Neural cell (in vitro differentiated cells): ENCODE measurements at regions not wholly inside any gene's neighbourhood (a gene's known extent, or its start where the extent isn't known, plus 50 kb on each side); places are given as distances from the start of the nearest gene placed in this dataset.
"Not testable (repeated sequence)": the region's sequence is repeated elsewhere in the genome, so short reads cannot be mapped to it uniquely, and the experiment has no call there.

Experiments
- H2AFZ ChIP-seq: fragments of 200-600, 300-800 bp; sonication (generic), shearing (Covaris generic); 2 replicates; pipeline ENCODE4 v1.6.0; 2014; ENCODE audit warnings: low read depth, mild to moderate bottlenecking, antibody characterized with exemption, low read length, moderate library complexity
- H3F3A ChIP-seq: fragments of 200-600 bp; shearing (Covaris generic); 2 replicates; pipeline ENCODE4 v1.6.1; 2016; ENCODE audit warnings: mild to moderate bottlenecking, moderate library complexity, mixed read lengths, antibody characterized with exemption, low read length; ENCODE audit not compliant: insufficient read depth, poor library complexity, severe bottlenecking
- H3K27ac ChIP-seq: fragments of 200-600, 300-800 bp; sonication (generic), shearing (Covaris generic); 2 replicates; pipeline ENCODE4 v1.5.1; 2014; ENCODE audit warnings: mild to moderate bottlenecking, low read length, moderate library complexity
- H3K27me3 ChIP-seq: fragments of 300-800, 200-600 bp; sonication (generic), shearing (Covaris generic); 2 replicates; pipeline ENCODE4 v1.6.0; 2014; ENCODE audit warnings: mild to moderate bottlenecking, low read depth, low read length, moderate library complexity; ENCODE audit not compliant: insufficient read depth
- H3K36me3 ChIP-seq: fragments of 300-800, 200-600 bp; sonication (generic), shearing (Covaris generic); 2 replicates; pipeline ENCODE4 v1.5.1; 2014; ENCODE audit warnings: mild to moderate bottlenecking, antibody characterized with exemption, low read length, moderate library complexity; ENCODE audit not compliant: insufficient read depth
- H3K4me2 ChIP-seq: fragments of 300-800, 200-600 bp; sonication (generic), shearing (Covaris generic); 2 replicates; pipeline ENCODE4 v1.6.0; 2014; ENCODE audit warnings: mild to moderate bottlenecking, low read length
- H3K4me3 ChIP-seq: fragments of 300-800, 200-600 bp; sonication (generic), shearing (Covaris generic); 2 replicates; pipeline ENCODE4 v1.5.1; 2014; ENCODE audit warnings: mild to moderate bottlenecking, low read length, moderate library complexity
- H3K79me2 ChIP-seq: fragments of 200-600 bp; shearing (Covaris generic); replicated peaks from 2 replicates; pipeline ENCODE4 v1.6.0; 2014; ENCODE audit warnings: mild to moderate bottlenecking, low read length, moderate library complexity; ENCODE audit not compliant: insufficient read depth
- H3K9ac ChIP-seq: fragments of 300-800, 200-600 bp; sonication (generic), shearing (Covaris generic); 2 replicates; pipeline ENCODE4 v1.6.1; 2016; ENCODE audit warnings: mild to moderate bottlenecking, low read length, mixed read lengths
- H3K9me2 ChIP-seq: fragments of 200-600 bp; shearing (Covaris generic); 2 replicates; pipeline ENCODE4 v1.6.1; 2016; ENCODE audit warnings: mild to moderate bottlenecking, low read length, mixed read lengths; ENCODE audit not compliant: insufficient read depth
- H3K9me3 ChIP-seq: fragments of 200-600, 300-800 bp; sonication (generic), shearing (Covaris generic); 2 replicates; pipeline ENCODE4 v1.6.1; 2016; ENCODE audit warnings: mild to moderate bottlenecking, mixed run types, low read length, moderate library complexity, mixed read lengths
- H4K20me1 ChIP-seq: fragments of 200-600 bp; shearing (Covaris generic); 2 replicates; pipeline ENCODE4 v1.6.1; 2016; ENCODE audit warnings: mild to moderate bottlenecking, mixed run types; ENCODE audit not compliant: insufficient read depth
- CTCF ChIP-seq: fragments of 450-650 bp; IDR thresholded peaks from 2 replicates; pipeline ENCODE4 v1.5.1; 2014; ENCODE audit warnings: antibody characterized with exemption, mild to moderate bottlenecking, moderate library complexity; ENCODE audit not compliant: poor library complexity, severe bottlenecking
- EP300 ChIP-seq: fragments of 450-650 bp; conservative IDR thresholded peaks from 2 replicates; pipeline ENCODE4 v1.6.1; 2014; ENCODE audit warnings: antibody characterized with exemption, mild to moderate bottlenecking, moderate library complexity; ENCODE audit not compliant: poor library complexity, severe bottlenecking
- EZH2 ChIP-seq: fragments of 200-600, 300-800 bp; shearing (Covaris generic), sonication (generic); IDR thresholded peaks from 2 replicates; pipeline ENCODE4 v1.6.1; 2014; ENCODE audit warnings: antibody characterized with exemption, low read length, borderline replicate concordance, mild to moderate bottlenecking; ENCODE audit not compliant: insufficient read depth, poor library complexity, severe bottlenecking
- MXI1 ChIP-seq: fragments of 450-650 bp; conservative IDR thresholded peaks from 2 replicates; pipeline ENCODE4 v1.6.1; 2014; ENCODE audit warnings: antibody characterized with exemption, mild to moderate bottlenecking; ENCODE audit not compliant: poor library complexity, severe bottlenecking
- POLR2AphosphoS5 ChIP-seq: IDR thresholded peaks from 2 replicates; pipeline ENCODE4 v1.6.1; 2012
- RAD21 ChIP-seq: fragments of 450-650 bp; conservative IDR thresholded peaks from 2 replicates; pipeline ENCODE4 v1.6.1; 2014; ENCODE audit warnings: antibody characterized with exemption, mild to moderate bottlenecking, moderate library complexity
- REST ChIP-seq: IDR thresholded peaks from 2 replicates; pipeline ENCODE4 v1.6.1; 2012; ENCODE audit warnings: borderline replicate concordance
- SMC3 ChIP-seq: fragments of 450-650 bp; conservative IDR thresholded peaks from 2 replicates; pipeline ENCODE4 v1.6.1; 2014; ENCODE audit warnings: antibody characterized with exemption, mild to moderate bottlenecking, moderate library complexity; ENCODE audit not compliant: poor library complexity
- TAF1 ChIP-seq: IDR thresholded peaks from 2 replicates; pipeline ENCODE4 v1.6.1; 2012; ENCODE audit warnings: low read depth

GRCh38 chr1:173376065-173376464 is 101.1 kb upstream of the PRDX6 start:
- not testable (repeated sequence) for H3K27me3 ChIP-seq, H3K79me2 ChIP-seq, H3K4me2 ChIP-seq, H3K9me2 ChIP-seq, H3K9me3 ChIP-seq, H2AFZ ChIP-seq, H3K4me3 ChIP-seq, H4K20me1 ChIP-seq, H3K36me3 ChIP-seq, H3K9ac ChIP-seq, H3F3A ChIP-seq, H3K27ac ChIP-seq

- Histone ChIP-seq H3K9me2 (no peaks in the 10 kb centered on the region), H3K27ac (no peak overlapping the region), H3K9me3 (no peaks in the 10 kb centered on the region), H3K4me3 (no peak overlapping the region), H3K36me3 (no peaks in the 10 kb centered on the region), H3K79me2 (no peaks in the 10 kb centered on the region), H2AFZ (no peak overlapping the region), H3K27me3 (no peaks in the 10 kb centered on the region), H3K4me2 (no peak overlapping the region), H4K20me1 (no peaks in the 10 kb centered on the region), H3K9ac (no peak overlapping the region), H3F3A (no peaks in the 10 kb centered on the region)
- TF ChIP-seq EZH2 (no peak), REST (no peak), RAD21 (no peak)
These were observed 99.9 kb upstream of the PRDX6 start for GRCh38 chr1:173377266-173377665.

- Histone ChIP-seq H3K27ac (no peak overlapping the region), H3K4me2 (no peak overlapping the region), H4K20me1 (no peaks in the 10 kb centered on the region), H3F3A (no peaks in the 10 kb centered on the region), H3K9me2 (no peaks in the 10 kb centered on the region), H3K79me2 (no peaks in the 10 kb centered on the region), H3K4me3 (no peak overlapping the region), H3K36me3 (no peaks in the 10 kb centered on the region), H3K9ac (no peak overlapping the region), H3K27me3 (no peaks in the 10 kb centered on the region), H2AFZ (no peak overlapping the region), H3K9me3 (no peaks in the 10 kb centered on the region)
- TF ChIP-seq MXI1 (no peak), POLR2AphosphoS5 (no peak), SMC3 (no peak), RAD21 (no peak), EP300 (no peak), EZH2 (no peak), CTCF (no peak), REST (no peak), TAF1 (no peak)
These were observed 93.8 kb upstream of the PRDX6 start for GRCh38 chr1:173383351-173383750.
